ENCODE measurements at regions not wholly inside any gene's neighbourhood (a gene's known extent, or its start where the extent isn't known, plus 50 kb on each side); places are given as distances from the start of the nearest gene placed in this dataset.

DNA sequence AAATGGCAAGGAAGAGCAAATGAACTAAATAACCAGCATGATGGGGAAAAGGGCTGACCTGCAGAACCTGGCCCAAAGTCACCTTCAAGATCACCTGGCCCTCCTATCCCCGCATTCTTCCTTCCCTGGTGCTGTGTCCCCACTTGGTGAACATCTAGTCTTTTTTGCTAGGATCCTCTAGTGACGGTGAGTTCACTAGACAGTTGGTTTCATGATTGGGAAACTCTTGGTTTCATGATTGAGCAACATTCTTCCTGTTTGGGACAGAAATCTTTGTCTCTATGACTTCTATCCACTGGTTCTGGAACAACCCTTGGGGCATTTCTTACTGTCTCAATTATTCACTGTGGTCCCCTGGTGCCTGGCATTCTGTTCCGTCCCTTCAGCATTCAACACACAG lies 50.2 kb upstream of the DAB2IP start:
- Histone ChIP-seq H3K27me3 (no peaks in the 10 kb centered on the region), H3K4me1 (no peaks in the 10 kb centered on the region), H3K9ac (ENCODE audit: low read depth in 2 of 2, low read length in 2 of 2) (no peak overlapping the region), H3K9me3 (no peaks in the 10 kb centered on the region), H3K4me3 (no peak overlapping the region), H3K36me3 (no peaks in the 10 kb centered on the region), H3K27ac (no peak overlapping the region)
- intact Hi-C loops (cut with DNase I): no loop called here
- DNase-seq: no peak
- TF ChIP-seq, protein P1, sequence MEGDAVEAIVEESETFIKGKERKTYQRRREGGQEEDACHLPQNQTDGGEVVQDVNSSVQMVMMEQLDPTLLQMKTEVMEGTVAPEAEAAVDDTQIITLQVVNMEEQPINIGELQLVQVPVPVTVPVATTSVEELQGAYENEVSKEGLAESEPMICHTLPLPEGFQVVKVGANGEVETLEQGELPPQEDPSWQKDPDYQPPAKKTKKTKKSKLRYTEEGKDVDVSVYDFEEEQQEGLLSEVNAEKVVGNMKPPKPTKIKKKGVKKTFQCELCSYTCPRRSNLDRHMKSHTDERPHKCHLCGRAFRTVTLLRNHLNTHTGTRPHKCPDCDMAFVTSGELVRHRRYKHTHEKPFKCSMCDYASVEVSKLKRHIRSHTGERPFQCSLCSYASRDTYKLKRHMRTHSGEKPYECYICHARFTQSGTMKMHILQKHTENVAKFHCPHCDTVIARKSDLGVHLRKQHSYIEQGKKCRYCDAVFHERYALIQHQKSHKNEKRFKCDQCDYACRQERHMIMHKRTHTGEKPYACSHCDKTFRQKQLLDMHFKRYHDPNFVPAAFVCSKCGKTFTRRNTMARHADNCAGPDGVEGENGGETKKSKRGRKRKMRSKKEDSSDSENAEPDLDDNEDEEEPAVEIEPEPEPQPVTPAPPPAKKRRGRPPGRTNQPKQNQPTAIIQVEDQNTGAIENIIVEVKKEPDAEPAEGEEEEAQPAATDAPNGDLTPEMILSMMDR (IDR thresholded peaks at IDR 0.05): no peak

All from colonic mucosa (tissue), 4 donors.